Spinal cord (tissue), 9 donors: ENCODE measurements at regions not wholly inside any gene's neighbourhood (a gene's known extent, or its start where the extent isn't known, plus 50 kb on each side); places are given as distances from the start of the nearest gene placed in this dataset.

Experiments used
- DNase-seq, 6 donors: peaks; one replicate each; pipeline versions ENCODE4 v3.0.0 to v3.0.0-alpha.2; 2013 to 2015; ENCODE audit warnings: low spot score in 6 of 6, low read depth in 4 of 6
- H3K27ac ChIP-seq: one replicate; pipeline ENCODE4 v1.5.1; 2013; ENCODE audit warnings: low read depth, low read length, control low read depth
- H3K27me3 ChIP-seq: one replicate; pipeline ENCODE4 v1.6.1; 2013; ENCODE audit warnings: low read length; ENCODE audit not compliant: control insufficient read depth, insufficient read depth
- H3K36me3 ChIP-seq: one replicate; pipeline ENCODE4 v1.6.1; 2013; ENCODE audit warnings: low read length; ENCODE audit not compliant: control insufficient read depth, insufficient read depth
- H3K4me1 ChIP-seq: one replicate; pipeline ENCODE4 v1.6.1; 2013; ENCODE audit warnings: low read length; ENCODE audit not compliant: control insufficient read depth, insufficient read depth
- H3K4me3 ChIP-seq: one replicate; pipeline ENCODE4 v1.5.1; 2013; ENCODE audit warnings: low read depth, low read length, control low read depth
- H3K9me3 ChIP-seq: one replicate; pipeline ENCODE4 v1.6.1; 2013; ENCODE audit warnings: low read length; ENCODE audit not compliant: control insufficient read depth, insufficient read depth
- WGBS: methylation state at CpG from one replicate; pipeline ENCODE4 v1.1.5; 2013; ENCODE audit warnings: missing lambda C conversion rate; ENCODE audit not compliant: insufficient coverage; 5-methylcytosine and 5-hydroxymethylcytosine counted together
- donor health status: healthy.

DNA sequence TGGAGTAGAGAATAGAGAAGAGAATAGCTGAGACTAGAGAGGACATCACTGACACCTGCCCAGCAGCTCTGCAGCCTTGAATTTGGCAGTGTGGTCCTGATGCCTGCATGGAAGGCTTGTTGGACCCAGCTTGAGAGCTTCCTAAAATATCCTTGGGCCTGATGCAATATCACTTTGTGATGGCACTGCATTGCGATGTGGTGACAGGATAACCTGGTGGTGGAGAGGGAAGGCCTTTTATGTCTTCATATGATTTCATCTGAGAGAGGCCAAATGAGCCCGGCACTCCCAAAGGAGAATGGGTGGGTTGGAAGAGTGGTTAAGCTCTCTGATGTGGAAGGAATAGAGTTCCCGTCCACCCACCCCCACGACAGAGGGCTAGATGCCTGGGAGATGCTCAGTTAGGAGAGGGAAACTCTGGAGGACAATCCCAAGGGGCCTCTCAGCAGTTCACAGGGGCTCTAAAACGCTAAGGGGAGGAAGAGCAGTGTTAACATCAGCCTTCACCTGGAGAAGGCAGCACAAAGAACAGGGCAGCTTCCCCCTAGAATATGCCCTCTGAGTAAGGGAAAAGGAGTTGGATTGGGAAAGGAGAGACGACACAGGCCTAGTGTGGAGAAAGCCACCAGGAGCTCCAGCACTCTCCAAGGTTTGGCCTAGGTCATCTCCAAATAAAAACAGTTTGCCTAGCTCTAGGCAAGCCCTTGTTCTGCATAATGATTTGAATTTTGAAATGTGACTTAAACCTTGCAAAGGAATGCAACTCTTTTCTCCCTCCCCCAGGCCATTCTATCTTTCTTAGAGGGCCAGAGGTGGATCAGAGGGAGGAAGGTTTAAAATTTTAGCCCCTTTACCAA, 99.8 kb upstream of the SSBP2 start:
- H3K27ac ChIP-seq = peak overlapping the region; percentile 94
- peaks cover 29% of the 10 kb centered on the region for H3K4me1 ChIP-seq
- no peaks in the 10 kb centered on the region for H3K36me3 ChIP-seq
- DNase-seq = peak in 1 of 6 donors; percentile 10
- no peaks in the 10 kb centered on the region for H3K9me3 ChIP-seq
- 31% methylated on average over 2 of the region's 6 CpGs for WGBS
- peak overlapping the region; percentile 42 for H3K4me3 ChIP-seq
- no peaks in the 10 kb centered on the region for H3K27me3 ChIP-seq

GRCh38 chr5:81849770-81850367, 99.0 kb upstream of the SSBP2 start:
- Histone ChIP-seq H3K4me3 (no peak overlapping the region), H3K27ac (peak overlapping the region; percentile 94), H3K9me3 (no peaks in the 10 kb centered on the region), H3K27me3 (no peaks in the 10 kb centered on the region), H3K4me1 (peaks cover 29% of the 10 kb centered on the region), H3K36me3 (no peaks in the 10 kb centered on the region)
- WGBS = 61% methylated on average over 3 of the region's 4 CpGs
- DNase-seq = peak in 2 of 6 donors; percentile 53 to 63

DNA sequence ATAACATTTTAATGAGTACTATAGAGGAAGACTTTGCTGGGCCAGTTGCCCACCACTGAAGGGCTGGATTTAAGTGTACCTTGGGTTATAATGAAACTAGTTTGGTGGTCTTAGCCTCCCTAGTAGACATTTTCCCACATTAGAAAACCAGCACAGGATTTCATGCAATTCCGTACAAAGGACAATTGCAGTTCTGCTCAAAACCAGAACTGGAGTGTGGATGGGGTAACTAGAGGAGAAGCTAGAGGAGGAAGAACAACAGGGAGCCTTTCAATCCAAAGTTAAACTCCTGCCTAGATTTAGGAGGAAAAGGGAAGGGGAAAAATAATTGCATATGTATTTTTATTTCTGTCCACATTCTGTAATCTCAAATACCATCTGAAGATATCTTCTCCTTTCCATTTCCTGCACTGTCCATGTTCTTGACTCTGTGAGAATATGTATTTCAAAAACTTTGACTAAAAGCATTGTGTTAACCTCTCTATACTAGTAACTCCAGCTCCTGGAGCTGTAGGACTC, 97.5 kb upstream of the SSBP2 start:
- peak in 5 of 6 donors; percentile 44 to 91 (median 71) for DNase-seq
- no peaks in the 10 kb centered on the region for H3K9me3 ChIP-seq
- H3K36me3 ChIP-seq = no peaks in the 10 kb centered on the region
- no peaks in the 10 kb centered on the region for H3K27me3 ChIP-seq
- H3K4me1 ChIP-seq = peaks cover 29% of the 10 kb centered on the region
- peak overlapping the region; percentile 10 for H3K4me3 ChIP-seq
- H3K27ac ChIP-seq = peak overlapping the region; percentile 29
- no CpG with 5 or more reads among the region's 1 CpG for WGBS

GRCh38 chr5:81846301-81846700, 95.4 kb upstream of the SSBP2 start:
- H3K9me3 ChIP-seq = no peaks in the 10 kb centered on the region
- no CpG with 5 or more reads among the region's 1 CpG for WGBS
- H3K27me3 ChIP-seq = no peaks in the 10 kb centered on the region
- no peak for DNase-seq
- no peak overlapping the region for H3K4me3 ChIP-seq
- H3K36me3 ChIP-seq = no peaks in the 10 kb centered on the region
- peaks cover 19% of the 10 kb centered on the region for H3K4me1 ChIP-seq
- no peak overlapping the region for H3K27ac ChIP-seq

GRCh38 chr5:81843845-81844244, 92.9 kb upstream of the SSBP2 start:
- Histone ChIP-seq H3K4me3 (no peak overlapping the region), H3K27me3 (no peaks in the 10 kb centered on the region), H3K4me1 (no peaks in the 10 kb centered on the region), H3K27ac (no peak overlapping the region), H3K9me3 (no peaks in the 10 kb centered on the region), H3K36me3 (no peaks in the 10 kb centered on the region)
- no CpG with 5 or more reads among the region's 2 CpGs for WGBS
- DNase-seq = no peak

GRCh38 chr5:81842795-81843398, 92.0 kb upstream of the SSBP2 start:
- DNase-seq = peak in 2 of 6 donors; percentile 6 to 56
- no peak overlapping the region for H3K27ac ChIP-seq

DNA sequence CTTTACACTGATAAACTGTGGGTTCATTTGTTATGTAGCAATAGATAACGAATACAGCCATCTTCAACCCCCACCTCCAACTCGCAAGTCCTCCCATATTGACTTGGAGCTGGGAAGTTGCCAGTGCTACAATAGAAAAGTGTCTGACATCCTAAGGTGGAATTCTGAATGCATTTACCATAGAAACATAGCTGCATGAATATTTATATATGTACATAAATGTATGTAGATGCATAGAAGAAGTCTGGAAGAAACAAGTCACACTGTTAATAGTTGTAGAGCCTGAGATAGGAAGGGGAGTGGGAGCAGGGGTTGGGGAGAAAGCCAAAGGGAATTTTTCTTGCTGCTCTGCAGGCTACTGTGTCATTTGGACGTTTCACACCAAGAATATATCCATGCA, 88.1 kb upstream of the SSBP2 start:
- peak in 1 of 6 donors; percentile 11 for DNase-seq
- H3K27me3 ChIP-seq = no peaks in the 10 kb centered on the region
- no peaks in the 10 kb centered on the region for H3K9me3 ChIP-seq
- H3K36me3 ChIP-seq = no peaks in the 10 kb centered on the region
- no peak overlapping the region for H3K4me3 ChIP-seq
- WGBS = no CpG with 5 or more reads among the region's 3 CpGs
- H3K4me1 ChIP-seq = no peaks in the 10 kb centered on the region
- H3K27ac ChIP-seq = no peak overlapping the region

More at GRCh38 chr5:81842795-81843398, 92.0 kb upstream of the SSBP2 start:
- no peaks in the 10 kb centered on the region for H3K4me1 ChIP-seq
- H3K4me3 ChIP-seq = no peak overlapping the region
- WGBS = 40% methylated on average over 3 of the region's 6 CpGs
- H3K9me3 ChIP-seq = no peaks in the 10 kb centered on the region
- no peaks in the 10 kb centered on the region for H3K36me3 ChIP-seq
- H3K27me3 ChIP-seq = no peaks in the 10 kb centered on the region

DNA sequence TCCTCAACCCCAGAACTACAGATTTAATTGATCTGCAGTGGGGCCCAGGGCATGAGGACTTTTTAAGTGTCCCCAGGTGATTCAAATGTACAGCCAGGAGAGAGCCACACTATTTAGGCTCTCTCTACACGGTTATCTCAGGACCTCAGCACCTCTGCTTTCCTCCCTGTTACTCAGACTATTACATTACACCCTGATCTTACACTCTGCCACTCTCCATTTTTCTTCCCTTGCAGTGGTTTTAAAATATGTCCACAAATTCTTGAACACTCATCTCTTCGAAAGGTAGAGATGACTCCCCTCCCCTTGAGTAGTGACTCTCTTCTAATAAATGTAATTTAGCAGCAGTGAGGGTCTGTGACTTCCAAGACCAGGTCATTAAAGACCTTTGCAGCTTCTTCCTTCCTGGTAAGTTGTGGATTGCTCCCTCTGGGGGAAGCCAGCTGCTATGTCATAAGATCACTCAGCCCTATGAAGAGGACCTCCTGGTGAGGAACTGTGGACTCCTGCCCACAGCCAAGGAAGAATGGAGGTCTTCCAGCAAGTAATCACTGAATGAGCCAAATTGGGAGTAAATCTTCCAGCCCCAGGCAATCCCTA, 87.5 kb upstream of the SSBP2 start:
- peak in 1 of 6 donors; percentile 30 for DNase-seq
- whole genome bisulfite sequencing = 57% methylated on average over 1 of the region's 2 CpGs
- Histone ChIP-seq H3K4me1 (no peaks in the 10 kb centered on the region), H3K4me3 (no peak overlapping the region), H3K27ac (no peak overlapping the region), H3K27me3 (no peaks in the 10 kb centered on the region), H3K9me3 (no peaks in the 10 kb centered on the region), H3K36me3 (no peaks in the 10 kb centered on the region)

GRCh38 chr5:81837667-81838306, 86.9 kb upstream of the SSBP2 start:
- no peak overlapping the region for H3K27ac ChIP-seq
- H3K4me1 ChIP-seq = no peaks in the 10 kb centered on the region
- DNase-seq = peak in 1 of 6 donors; percentile 36
- H3K4me3 ChIP-seq = no peak overlapping the region
- no peaks in the 10 kb centered on the region for H3K9me3 ChIP-seq
- no peaks in the 10 kb centered on the region for H3K27me3 ChIP-seq
- 83% methylated on average over 3 of the region's 4 CpGs for WGBS
- H3K36me3 ChIP-seq = no peaks in the 10 kb centered on the region
